HG03520 (cell line): ENCODE measurements at regions not wholly inside any gene's neighbourhood (a gene's known extent, or its start where the extent isn't known, plus 50 kb on each side); places are given as distances from the start of the nearest gene placed in this dataset.
"Not testable (repeated sequence)": the region's sequence is repeated elsewhere in the genome, so short reads cannot be mapped to it uniquely, and the experiment has no call there.

ENCODE experiments used
- ATAC-seq: cut with Tn5 transposase; IDR thresholded peaks from one replicate; pipeline ENCODE4 v1.9.1; 2021; ENCODE audit warnings: mild to moderate bottlenecking, moderate library complexity; ENCODE audit not compliant: unreplicated experiment

DNA sequence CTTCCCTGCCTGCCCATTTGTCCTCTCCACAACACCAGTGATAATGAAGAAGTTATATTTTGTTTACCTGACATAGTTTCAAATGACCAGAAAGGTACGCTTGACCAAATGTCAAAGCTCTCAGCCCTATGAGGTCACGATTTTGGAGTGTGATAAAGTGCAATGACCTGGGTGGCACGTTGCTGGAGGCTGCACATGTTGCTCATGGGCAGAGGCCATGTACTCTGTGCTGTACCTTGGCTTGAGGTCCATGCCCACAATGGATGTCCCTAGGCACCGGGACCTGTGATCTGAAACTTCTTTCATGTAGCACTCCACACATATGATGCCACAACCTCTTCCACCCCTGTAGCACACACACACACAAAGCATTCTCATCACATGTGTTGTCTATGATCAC lies 164.0 kb upstream of the HEY2 start:
- ATAC-seq = no peak

DNA sequence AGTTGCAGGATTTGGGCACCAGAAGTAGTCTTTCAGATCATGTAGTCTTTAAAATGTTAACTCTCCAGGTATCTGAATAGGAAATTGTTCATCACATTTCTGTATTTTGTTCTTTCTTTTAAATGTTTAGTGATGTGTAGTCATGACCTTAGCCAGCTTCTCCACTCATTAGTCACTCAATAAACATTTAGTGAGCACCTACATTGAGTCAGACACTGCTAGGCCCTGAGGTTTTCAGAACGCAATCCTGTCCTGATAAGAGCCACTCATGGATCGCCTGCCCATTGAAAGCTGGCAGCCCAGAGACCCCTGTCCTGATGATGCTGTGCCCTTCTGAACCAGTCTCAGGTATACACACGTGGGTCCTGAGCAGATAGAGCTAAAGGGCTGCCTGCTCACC lies 163.4 kb upstream of the HEY2 start:
- no peak for ATAC-seq

DNA sequence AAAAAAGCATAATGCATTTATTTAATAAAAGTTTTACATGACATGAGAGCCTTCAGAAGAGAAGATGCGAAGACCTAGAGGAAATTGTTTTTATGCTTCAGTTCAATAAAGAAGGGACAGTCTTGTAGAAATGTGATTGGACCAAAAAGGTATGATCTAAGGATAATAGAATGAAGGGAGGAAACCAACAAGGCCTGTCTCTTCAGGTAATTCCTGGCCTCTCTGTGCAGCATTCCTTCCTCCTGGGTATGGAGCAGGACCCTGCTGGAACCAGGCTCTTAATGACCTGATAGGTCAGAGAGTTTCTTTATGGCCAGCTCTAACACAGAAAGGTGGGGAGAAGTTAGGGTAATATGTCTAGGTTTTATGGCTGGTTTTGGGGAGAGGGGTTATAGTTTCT lies 162.8 kb upstream of the HEY2 start:
- no peak for ATAC-seq

DNA sequence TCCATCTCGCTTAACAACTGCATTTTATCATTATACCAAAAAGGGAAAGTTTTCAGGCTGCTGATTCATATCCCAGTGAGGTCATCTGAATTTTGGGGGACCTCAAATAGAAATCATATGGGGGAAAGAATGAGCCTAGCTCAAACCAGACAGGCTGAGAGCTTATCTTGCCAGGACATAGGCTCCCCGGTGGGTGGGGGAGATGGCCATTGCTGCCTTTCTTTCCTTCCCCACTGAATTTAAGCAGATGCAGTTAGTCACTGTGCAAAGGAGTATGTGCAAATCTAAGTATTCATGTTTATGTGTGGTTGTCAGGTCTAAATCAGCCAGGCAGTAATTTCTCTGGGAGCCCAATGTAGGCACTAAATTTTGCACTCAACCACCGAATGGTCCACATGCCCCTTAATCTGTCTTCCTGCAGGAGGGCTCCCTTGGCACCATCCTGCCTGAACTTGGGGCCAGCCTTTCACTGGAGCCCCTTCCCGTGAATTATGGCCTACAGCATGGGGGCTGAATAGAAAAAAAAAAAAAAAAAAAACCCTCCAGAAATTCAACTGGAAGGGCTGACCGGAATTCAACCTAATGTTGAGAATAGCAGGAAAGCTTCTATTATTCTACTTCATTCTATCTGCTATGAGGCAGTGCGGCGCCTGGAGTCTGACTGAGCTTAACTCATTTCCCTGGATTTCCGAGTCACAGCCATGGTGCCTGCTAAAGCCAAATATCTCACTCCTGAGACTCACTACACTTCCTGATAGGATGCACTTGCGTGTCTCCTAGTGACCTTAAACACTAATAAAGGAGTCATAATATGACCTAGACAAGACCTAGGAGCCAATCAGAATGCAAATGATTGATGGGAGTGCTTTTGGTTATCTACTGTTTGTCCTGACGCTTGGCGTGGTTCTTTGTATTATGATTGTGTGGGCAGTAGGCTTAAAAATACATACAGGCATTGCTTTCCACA lies 161.5 kb upstream of the HEY2 start:
- no peak for ATAC-seq

DNA sequence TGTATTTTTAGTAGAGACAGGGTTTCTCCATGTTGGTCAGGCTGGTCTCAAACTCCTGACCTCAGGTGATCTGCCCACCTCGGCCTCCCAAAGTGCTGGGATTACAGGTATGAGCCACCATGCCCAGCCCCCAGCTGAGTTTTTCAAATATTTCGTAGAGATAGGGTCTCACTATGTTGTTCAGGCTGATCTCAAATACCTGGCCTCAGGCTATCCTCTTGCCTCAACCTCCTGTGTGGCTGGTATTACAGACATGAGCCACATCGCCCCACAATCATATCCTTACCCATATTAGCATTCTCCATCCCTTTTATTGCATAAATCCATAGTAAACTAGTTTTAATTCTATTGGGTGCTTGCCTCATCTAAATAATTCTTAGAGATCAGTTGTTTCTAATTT lies 157.6 kb upstream of the HEY2 start:
- ATAC-seq = not testable (repeated sequence)

DNA sequence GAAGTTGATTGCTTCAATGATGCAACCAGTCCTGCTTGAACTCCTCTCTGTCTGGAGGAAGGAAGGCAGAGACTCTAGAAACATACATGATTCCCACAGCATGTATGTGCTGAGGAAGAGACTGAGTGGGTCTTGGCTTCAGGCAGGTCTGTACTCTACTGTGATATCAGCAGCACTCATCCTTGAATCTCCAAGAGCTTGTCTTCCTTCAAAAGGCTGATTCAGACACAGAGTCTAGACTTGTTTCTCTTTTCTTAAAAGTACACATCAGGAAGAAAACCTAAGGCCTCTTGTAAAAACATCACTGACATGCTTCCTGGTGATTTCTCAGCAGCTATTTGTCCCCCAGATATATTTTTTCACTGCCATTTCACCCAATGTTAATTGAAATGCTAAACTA lies 155.7 kb upstream of the HEY2 start:
- no peak for ATAC-seq

DNA sequence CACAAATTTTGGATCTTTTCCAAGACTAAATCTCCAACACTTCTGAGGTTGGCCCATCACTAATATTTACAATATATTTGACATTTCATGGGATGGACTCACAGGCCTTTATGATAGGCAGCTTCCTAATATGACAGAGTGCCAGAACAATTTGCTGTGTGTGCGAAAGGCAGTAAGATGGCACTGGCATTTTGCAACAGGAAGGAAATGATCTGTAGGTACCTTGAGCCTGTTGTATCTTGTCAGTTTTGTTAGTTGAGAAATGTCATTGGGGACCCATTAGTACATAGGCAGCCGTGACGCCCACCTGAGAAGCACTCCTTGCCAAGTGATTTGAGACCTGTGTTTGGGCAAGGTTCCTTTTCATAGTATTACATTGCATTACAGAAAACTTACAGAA lies 153.4 kb upstream of the HEY2 start:
- no peak for ATAC-seq

DNA sequence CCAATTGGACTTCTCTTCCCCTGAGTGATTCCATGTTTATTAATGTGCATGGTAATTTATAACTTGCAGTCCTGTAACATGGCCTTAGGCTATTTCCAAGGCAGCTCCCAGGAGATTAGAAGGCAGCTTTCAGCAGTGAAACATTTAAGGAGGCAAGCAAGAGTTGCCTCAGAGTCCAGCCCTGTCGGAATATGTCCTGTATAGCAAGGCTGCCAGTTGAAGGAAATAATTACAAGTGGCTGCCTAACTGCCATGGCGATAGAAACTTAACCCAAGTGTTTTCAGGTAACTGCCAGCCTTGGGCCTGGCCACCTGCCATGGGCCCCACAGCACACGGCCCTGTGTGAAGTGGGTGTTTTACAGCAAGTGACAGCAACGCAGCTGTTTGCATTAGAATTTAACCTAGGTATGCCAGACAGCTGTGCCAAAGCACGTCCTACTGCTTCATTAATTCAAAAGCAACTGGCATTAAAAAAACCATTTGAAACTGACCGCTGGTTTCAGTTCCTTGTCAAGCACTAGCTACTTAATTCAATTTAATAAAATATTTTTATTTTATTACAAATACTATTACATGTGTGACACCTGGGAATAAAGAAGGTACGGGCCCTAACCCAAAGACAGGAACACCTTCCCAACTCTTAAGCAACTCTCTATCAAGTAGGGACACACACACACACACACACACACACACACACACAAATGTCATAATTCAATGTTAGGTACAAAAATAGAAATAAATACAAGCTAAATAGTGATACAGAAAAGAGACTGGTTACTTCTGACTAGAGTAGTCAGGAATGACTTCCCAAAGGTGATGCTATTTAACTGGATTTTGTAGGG lies 151.8 kb upstream of the HEY2 start:
- no peak for ATAC-seq

DNA sequence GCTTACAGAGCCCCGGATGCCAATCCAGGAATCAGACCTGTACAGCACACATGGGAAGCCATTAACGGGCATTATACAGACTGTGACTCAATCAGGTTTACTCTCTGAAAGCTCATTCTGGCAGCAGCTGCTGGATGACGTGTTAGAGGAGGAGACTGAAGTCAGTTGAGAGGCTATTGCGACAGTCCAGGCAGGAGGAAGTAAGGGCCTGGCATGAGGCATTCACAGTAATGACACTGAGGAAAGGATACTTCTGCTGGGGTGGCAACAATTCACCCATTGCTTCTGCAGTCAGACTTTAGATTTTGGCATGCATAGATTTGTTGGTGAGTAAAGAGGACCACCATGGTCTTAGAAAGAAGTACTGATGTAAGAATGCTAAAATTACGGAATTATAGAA lies 151.0 kb upstream of the HEY2 start:
- no peak for ATAC-seq

DNA sequence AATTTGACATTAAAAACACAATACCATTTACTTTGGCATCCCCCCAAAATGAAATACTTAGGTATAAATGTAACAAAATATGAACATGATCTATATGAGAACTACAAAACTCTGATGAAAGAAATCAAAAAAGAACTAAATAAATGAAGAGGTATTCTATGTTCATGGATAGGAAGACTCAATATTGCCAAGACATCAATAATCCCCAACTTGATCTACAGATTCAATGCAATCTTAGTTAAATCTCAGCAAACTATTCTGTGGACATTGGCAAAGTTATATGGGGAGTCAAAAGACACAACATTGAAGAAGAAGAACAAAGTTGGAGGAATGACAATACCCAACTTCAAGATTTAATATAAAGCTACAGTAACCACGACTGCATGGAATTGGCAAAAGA lies 145.2 kb upstream of the HEY2 start:
- no peak for ATAC-seq

DNA sequence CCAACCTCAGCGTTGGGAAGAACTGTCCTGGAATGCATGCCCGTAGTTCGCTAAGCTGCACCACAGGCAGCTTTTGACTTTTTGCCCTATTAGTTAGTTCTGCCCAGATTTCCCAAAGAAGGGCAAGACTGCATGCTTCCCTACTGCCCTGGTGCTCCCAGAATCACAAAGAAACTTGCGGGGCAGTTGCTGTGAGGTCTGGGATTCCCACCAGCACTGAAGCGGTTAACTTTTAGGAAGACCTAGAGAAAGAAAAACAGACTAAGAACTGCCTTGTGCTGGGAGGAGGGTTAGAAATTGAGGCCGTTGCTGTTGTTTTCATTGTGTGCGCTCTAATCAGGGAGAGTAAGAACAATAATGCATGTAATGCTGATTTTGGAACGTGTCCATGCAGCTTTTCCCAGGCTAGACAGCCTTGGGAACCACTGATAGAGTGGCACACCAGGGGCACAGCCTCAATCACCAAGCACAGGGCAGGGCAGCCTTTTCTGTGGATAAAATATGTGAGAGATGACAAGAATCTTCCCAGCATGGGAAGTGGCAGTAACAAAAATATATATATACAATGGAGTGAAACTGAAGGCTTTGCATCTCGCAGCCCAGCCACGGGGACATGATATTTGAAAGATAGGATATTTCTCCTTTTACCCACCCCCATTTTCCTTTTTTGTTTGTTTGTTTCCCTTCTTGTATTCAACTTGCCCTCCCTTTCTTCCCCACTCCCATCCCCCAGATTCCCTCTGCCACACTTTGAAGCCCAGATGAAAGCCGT lies 137.7 kb upstream of the HEY2 start:
- no peak for ATAC-seq

DNA sequence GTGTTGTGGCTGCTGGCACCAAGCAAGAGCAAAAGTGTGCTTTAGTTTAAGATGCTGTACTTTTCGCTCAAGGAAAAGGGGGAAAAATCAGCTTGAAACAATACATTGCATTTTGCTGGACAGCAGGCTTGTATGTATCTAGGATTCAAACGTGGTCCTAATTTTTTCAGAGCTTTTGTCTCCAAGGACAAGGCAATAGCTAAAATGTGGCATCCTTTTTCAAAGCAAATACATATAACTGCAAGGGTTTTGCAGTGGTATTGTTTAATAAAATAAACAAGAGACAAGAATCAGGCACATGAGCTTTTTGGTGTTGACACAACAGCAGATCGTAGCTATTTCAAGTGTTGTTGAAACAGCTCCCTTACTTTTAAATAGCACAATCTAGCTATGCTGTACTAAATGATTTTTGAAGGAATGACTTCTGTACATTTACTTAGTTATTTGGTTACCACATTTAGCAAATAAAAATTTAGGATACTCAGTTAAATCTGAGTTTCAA lies 137.0 kb upstream of the HEY2 start:
- no peak for ATAC-seq

DNA sequence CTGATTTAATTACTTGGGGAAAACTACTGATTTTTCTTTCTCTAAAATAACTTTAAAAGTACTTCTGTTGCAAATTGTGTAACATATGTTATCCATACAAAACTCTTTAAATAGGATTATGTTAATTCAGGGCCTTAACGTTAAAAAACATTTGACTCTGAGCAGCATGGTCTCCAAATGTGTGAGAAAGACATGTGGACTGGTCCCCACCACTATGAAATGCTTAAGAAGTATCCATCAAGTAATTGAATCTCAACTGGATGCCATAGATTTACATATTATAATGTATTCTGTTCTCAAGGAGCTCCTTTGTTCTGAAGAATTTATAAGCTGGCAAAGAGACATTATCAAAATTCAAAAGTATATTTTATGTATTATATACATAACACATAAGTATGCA lies 130.8 kb upstream of the HEY2 start:
- ATAC-seq = no peak

DNA sequence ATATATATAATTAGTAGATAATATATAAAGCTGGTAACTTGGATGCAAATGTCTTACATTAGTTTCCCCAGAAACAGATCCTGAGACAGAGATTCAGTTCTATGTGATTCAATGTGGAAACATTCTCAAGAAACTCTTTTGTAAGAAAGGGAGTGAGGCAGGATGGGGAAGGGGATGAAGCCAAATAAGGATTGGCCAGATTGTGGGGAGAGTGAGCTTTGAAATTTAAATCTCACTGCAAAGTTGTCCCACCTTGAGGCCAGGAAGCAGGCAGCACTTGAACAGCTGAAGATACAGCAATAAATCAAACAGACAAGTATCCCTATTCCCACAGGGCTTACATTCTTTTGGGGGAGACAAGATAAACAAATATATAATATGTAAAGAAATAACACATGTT lies 126.3 kb upstream of the HEY2 start:
- ATAC-seq = no peak

DNA sequence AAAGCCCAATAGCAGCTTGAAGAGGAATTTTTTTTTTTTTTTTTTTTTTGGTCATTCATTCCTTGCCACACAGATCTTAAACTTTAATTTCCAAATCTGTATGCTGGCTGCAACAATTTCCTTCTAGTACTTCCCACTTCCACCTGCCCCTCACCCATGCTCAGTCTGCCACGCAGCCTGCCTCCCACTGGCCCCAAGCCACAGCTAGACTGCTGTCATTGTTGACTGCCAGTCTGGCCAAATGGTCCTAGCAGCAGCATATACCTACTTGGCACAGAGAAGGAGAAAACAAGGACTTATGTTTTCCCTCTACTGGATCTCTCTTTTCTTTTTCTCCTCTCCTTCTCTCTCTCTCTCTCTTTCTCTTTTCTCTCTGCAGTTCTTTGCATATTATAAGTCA lies 118.3 kb upstream of the HEY2 start:
- ATAC-seq = no peak

DNA sequence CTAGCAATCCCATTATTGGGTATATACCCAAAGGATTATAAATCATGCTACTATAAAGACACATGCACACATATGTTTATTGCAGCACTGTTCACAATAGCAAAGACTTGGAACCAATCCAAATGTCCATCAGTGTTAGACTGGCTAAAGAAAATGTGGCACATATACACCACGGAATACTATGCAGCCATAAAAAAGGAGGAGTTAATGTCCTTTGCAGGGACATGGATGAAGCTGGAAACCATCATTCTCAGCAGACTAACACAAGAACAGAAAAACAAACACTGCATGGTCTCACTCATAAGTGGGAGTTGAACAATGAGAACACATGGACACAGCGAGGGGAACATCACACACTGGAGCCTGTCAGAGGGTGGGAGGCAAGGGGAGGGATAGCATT lies 113.4 kb upstream of the HEY2 start:
- not testable (repeated sequence) for ATAC-seq

DNA sequence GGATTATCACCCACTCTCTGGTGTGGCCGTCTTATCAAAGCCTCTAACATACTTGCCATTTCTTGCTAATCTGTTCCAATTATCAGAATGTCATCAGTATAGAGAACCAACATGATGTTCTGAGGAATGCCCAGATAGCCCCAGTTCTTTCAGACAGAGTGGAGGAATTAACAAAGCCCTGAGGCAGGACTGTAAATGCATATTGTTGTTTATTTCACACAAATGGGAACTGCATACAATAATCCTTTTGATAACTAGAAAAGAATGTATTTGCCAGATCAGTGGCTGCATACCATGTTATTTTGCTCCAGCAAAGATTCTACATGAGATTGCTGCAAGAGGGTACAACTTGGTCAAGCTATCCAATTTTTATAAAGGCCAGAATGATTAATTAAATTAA lies 112.8 kb upstream of the HEY2 start:
- no peak for ATAC-seq

DNA sequence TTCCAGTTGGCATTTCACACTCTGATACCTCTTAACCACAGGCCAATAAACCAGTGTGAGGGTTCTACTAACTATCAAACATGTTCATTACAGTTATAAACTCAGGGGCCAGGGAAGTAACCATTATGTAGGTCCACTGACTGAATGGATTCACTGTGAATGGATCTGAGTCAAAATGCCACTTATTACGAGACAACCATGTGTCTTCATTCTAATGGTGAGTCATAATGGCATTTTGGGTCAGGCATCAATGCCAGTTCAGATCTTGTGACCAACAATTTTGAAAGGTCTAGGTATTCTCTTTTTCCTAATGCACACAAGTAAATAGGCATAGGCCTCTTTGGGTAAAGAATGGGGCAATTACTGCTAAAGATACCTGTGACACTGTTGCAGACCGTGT lies 112.2 kb upstream of the HEY2 start:
- no peak for ATAC-seq

DNA sequence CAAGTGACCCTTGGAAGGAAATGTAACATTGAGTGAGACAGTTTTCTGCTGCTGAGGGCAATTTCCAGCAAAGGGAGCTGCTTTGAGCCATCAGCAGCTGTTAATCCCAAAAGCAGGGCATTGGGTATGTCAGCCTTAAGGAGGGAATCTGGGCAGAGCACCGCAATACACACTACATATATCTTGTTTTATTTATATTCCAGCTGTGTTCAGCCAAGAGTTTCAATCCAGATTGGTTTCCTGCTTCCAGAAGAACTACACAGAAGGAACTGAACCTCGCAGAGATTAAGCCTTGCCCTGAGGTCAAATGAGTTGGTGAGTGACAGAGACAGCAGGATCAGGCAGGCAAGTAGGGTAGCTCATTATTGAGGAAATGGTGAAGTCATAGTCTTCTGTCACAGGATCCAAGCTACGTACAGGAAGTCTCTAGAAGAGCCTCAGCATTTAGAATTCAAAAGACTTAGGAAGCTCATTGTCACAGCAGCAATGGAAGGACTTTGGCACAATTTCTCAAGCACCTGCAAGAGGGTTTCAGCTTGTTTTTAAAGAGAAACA lies 109.9 kb upstream of the HEY2 start:
- ATAC-seq = no peak

DNA sequence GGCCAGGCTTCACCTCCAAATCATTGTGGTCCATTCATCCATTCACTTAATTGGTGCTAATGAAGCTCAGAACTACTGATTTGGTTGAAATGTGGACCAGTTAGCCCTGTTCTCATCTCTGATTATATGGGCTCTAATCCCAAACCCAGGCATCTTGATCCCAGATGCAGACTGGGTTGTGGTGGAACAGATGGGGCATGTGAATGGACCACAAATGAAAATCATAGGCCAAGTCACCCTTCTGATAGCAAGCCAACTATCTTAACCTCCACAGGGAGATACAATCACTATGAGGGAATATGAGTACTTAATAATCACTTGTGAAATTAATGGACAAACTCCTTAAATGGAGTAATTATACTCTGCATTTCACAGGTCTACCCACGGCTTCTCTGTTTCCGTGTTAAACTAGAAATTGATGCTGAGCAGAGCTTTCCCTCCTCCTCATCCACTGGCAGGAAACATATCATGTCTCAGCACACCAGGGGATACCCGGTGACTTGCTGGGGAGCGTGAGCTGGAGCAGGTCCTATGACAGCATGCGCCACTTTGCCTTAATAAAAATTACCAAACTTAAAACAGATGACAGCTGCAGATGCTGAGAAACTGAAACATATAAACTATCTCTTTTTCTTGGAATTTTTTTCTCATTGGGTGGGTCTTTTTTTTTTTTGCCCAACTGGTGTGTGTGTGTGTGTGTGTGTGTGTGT lies 108.8 kb upstream of the HEY2 start:
- ATAC-seq = no peak
